G401 (cell line): ENCODE measurements at regions not wholly inside any gene's neighbourhood (a gene's known extent, or its start where the extent isn't known, plus 50 kb on each side); places are given as distances from the start of the nearest gene placed in this dataset.

Experiments used
- DNase-seq: peaks from one replicate; pipeline ENCODE4 v3.0.0-alpha.2; 2015; ENCODE audit warnings: low spot score
- in situ Hi-C: cut with HindIII; loops from 2 replicates; pipeline ENCODE4 v1.10.0; 2016; ENCODE audit warnings: low sequenced_read_pairs, mixed read lengths

DNA sequence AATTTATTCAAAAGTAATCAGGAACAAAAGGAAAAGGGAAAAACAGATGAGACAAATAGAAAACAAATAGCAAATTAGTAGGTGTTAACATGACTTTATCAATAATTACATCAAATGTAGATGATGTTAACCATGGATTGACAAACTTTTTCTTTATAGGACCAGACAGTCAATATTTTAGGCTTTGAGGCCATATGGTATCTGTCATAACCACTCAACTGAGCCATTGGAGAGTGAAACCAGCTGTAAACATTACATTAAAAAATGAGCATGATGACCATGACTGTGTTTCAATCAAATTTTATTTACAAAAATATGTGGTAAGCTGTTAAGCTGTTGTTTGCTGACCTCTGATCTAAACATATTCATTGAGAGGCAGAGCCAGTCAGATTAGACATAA, 118.5 kb upstream of the NWD2 start:
- in situ Hi-C loops: no loop called here
- DNase-seq: no peak

DNA sequence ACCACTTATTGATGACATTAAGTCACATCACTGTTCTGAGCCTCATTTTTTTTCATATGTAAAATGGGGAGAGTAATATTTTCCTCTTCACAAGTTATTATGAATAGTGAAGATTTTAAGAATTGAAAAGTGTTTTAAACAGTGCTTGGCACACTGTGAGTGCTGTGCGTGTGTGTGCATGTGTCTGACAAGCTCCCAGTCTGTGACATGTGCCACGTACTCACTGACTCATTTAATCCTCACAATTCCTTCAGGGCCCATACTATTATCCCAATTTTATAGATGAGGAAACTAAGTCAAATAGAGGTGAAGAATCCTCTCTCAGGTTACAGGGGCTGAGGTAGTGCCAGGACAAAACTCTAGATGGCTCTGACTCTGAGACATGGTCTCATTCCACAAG, 114.1 kb upstream of the NWD2 start:
- DNase-seq: no peak
- in situ Hi-C loops: no loop called here

DNA sequence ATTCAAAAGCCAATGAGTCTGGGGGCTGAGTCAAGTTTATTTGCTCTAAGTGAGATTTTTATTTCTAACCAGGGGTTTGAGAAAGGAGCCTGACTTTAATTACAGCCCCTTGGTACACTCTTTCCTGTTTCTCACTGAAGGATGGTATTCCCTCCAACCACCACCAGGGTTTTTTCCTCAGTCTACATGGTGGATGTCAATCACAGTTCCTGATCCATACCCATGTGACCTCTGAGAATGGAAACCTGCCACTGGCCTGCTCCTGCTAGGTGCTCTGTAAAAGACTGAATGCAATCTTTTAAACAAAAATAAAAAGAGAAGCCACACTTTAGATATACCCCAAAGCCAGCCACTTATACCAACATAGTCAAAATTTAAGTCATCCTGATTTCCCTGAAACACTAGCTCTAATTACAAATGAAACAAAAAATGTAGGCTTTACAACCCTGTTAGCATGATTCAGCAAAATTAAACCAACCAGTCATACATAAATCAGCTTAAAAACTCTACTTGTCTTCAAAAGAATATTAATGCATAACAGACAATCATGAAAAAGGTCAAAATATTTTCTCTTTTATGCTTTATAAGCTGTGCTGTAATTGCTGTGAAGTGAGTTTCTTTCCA, 112.1 kb upstream of the NWD2 start:
- in situ Hi-C loops: no loop called here
- DNase-seq: no peak

DNA sequence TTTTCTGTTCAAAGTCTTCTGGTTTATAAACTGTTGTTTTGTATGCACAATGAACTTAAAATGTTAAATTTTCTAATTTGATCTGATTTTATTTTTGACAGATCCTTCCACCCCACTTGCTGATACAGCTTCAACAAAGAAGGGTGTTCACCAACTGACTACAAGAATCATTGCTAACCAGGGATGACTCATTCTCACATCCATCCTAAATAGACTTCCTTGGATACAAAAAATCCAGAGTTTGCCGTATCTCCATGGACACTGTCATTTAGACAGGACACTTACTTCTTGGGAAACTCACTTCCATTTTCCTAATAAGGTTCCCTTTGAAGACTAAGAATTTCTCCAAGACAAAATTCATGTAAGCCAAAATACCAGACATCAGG, 111.6 kb upstream of the NWD2 start:
- in situ Hi-C loops: no loop called here
- no peak for DNase-seq

DNA sequence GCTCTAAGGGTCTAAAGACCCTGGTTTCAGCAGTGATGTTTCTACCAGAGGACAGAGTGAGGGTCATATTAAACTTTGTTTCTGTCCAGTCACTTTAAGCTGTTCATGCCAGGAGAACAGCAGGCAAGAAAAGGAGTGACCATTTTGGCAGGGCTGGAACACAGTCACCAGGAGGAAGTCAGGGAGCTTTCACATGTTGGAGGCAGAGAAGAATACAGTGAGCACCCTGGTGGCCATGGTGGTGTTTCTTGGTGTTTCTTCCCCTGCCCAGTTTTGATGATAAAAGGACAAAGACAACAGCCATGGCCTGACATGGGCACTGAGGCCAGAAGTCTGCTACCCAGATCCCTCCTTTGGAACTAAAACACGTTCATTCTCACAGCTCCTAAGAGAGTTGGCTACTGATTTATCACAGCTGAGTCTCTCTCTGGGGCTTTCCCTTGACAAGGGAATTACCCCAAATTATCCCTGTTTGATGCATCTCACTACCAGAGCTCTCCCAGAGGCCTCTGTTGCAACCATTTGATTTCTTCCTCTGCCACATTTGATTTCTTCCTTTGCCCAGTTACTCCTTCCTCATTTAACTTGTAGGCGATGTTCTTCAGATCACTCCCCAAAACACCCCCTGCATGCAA, 106.4 kb upstream of the NWD2 start:
- in situ Hi-C loops: no loop called here

DNA sequence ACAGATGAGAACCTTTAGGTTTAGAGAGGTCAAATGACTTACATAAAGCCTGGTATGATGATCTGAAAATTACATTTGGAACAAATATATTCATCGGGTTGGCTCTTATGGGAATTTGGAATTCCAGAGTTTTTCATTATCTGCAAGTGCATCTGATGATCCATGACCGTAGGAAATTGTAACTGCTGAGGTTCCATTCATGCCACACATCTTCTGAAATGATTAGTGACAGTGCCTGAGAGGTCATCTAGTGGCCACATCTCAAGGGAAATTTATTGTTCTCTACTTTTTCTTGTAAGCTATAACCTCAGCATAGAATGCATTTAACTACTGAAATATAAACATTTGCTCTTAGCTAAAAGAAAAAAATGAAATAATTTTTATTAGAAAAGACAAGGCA, 105.8 kb upstream of the NWD2 start:
- in situ Hi-C loops: no loop called here
- no peak for DNase-seq

More for the DNA sequence above, 106.4 kb upstream of the NWD2 start:
- no peak for DNase-seq

DNA sequence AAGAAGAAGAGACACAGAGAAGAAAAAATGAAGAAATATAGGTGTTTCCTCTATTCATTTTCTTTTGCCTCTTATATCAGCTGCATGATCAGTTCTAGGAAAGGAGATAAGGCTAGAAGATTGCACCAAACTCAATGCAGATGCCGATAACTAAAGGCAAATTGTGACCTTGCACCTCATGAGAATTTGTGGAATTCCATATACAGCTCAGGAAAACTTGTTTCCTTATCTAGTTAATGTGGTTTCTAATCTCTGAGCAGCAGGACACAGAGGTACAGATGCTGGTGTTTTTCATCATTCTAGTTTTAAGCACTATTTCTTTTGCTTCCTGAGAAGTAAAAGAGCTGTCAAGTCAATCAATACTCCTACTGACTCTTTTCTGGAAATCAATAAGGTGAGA, 104.6 kb upstream of the NWD2 start:
- DNase-seq: no peak
- in situ Hi-C loops: no loop called here

DNA sequence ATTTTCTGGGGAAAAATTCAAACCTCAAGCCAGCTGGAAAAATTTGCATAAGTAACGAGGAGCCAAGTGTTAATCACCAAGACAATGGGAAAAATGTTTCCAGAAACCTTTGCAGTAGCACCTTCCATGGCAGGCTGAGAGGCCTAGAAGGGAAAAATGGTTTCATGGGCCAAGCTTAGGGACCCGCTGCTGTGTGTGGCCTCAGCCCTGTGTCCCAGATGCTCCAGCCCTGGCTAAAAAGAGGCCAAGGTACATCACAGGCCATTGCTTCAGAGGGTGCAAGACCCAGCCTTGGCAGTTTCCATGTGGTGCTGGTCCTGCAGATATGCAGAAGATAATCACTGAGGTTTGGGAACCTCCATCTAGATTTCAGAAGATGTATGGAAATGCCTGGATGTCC, 98.3 kb upstream of the NWD2 start:
- DNase-seq: no peak
- in situ Hi-C loops: no loop called here

DNA sequence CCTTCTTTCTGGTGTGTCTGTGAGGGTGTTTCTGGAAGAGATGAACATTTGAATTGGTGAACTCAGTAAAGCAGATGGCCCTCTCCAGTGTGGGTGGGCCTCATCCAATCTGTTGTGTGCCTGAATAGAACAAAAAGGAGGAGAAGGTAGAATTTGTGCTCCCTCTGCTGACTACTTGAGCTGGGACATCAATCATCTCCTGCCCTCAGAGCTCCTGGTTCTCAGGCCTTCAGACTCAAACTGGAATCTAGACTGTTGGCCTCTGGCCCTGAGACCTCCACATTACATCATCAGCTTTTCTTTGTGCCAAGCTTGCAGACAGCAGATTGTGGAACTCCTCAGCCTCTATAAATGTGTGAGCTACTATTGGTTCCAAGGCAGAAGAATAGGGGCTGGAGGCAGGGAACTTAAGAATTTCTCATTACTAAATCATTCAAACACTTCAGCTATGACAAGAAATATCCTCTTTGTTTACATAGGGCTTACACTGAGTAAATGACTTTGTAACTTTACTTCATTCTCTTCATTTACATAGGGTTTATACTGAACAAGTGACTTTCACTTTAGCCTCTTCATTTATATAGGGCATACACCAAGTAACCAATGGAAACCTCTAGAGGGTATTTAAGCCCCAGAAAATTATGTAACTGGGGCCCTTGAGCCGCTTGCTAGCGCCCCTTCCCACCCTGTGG, 86.9 kb upstream of the NWD2 start:
- no peak for DNase-seq
- in situ Hi-C loops: no loop called here

DNA sequence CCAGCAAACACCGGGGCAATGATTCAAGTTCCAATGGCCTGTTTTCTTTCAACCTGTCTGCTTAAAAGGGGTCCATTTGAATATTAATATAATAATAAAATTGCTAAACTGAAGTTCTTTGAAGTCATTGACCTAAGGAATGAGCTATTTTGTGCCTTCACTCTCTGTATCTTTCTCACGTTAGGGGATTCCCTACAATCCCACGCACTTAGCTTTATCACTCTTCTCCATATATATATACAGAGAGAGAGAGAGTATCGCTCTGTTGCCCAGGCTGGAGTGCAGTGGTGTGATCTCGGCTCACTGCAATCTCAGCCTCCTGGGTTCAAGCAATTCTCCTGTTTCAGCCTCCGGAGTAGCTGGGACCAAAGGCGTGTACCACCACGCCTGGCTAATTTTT, 83.9 kb upstream of the NWD2 start:
- in situ Hi-C loops: no loop called here

DNA sequence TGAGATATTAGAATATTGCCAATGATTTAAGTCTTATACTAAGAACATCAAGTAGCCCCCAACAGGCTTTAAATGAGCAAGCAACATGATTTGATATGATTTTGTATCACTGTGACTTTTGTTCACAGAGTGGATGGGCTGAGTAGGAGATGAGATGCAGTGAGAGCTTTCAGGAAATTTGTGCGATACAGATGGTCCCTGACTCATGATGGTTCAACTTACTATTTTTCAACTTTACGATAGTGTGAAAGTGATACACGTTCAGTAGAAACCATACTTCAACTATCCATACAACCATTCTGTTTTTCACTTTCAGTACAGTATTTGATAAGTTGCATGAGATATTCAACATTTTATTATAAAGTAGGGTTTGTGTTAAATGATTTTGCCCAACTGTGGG, 78.7 kb upstream of the NWD2 start:
- DNase-seq: no peak
- in situ Hi-C loops: no loop called here

More for the DNA sequence above, 83.9 kb upstream of the NWD2 start:
- DNase-seq: no peak

DNA sequence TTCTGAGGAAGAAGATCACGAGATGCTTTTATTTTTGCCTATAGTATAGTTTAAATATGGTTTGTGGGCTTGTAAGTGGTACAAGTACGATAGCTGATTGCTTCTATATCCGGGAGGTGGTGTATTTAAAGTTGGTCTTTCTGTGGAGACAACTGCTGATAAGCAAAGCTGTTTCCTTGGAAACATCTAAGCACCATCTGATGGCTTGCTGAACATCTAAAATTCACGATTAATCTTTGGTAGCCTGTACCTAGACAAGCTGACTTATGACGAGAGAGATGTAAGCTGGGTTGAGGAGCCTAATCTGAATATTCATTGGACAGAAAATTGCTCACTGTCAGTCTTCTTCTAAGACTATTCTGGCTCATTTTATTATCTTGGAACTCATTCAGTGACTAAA, 74.6 kb upstream of the NWD2 start:
- in situ Hi-C loops: no loop called here
- no peak for DNase-seq

DNA sequence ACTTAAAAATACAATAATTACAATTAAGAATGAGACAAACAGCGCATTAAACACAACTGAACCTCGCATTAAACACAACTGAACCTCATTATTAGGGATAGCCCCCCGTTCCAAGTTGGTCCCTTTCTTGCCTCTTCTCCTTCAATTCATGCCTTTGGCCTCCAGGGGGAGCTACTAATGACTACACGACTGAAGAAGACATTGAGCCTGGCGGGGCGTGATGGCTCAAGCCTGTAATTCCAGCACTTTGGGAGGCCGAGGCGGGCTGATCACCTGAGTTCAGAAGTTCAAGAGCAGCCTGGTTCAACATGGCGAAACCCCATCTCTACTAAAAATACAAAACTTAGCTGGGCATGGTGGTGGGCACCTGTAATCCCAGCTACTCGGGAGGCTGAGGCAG, 56.4 kb upstream of the NWD2 start:
- DNase-seq: no peak
- in situ Hi-C loops: no loop called here
